IMR-90 (cell line): ENCODE measurements at regions not wholly inside any gene's neighbourhood (a gene's known extent, or its start where the extent isn't known, plus 50 kb on each side); places are given as distances from the start of the nearest gene placed in this dataset.

ENCODE experiments used
- ATAC-seq: fragments of 200-7000 bp; cut with Tn5 transposase; 2 replicates; pipeline ENCODE4 v1.9.1; 2020; ENCODE audit warnings: low read depth, mild to moderate bottlenecking, moderate library complexity
- BruUV-seq: library from RNA; stranded (reverse); fragments of 400-500 nt; replicated peaks from 2 replicates; lab custom pipeline; 2021; lab: Mats Ljungman, UMichigan
- CTCF ChIA-PET: fragments of 300-600 bp; formaldehyde crosslinking; extraction: SDS; loops from one replicate; lab custom pipeline; 2021; ENCODE audit warnings: antibody characterized with exemption; lab: Yijun Ruan, JAX
- POLR2A ChIA-PET: fragments of 300-600 bp; sonication (Branson Sonifier 250); formaldehyde crosslinking; loops from one replicate; lab custom pipeline; 2022; ENCODE audit warnings: antibody characterized with exemption; ENCODE audit not compliant: unreplicated experiment; lab: Charles Lee
- DNase-seq: peaks from one replicate; pipeline ENCODE4 v3.0.0; 2013
- H2AFZ ChIP-seq: replicated peaks from 2 replicates; pipeline ENCODE3; 2013; ENCODE audit warnings: low read length, mild to moderate bottlenecking; ENCODE audit not compliant: poor library complexity
- H2AK5ac ChIP-seq: 2 replicates; pipeline ENCODE4 v1.6.1; 2013; ENCODE audit warnings: low read depth, low read length, inconsistent platforms
- H2AK9ac ChIP-seq: replicated peaks from 2 replicates; pipeline ENCODE3; 2013; ENCODE audit warnings: mild to moderate bottlenecking, low read depth, low read length, moderate library complexity; ENCODE audit not compliant: poor library complexity
- H2BK120ac ChIP-seq: 2 replicates; pipeline ENCODE4 v1.6.1; 2013; ENCODE audit warnings: low read depth, low read length, inconsistent platforms
- H2BK15ac ChIP-seq: 3 replicates; pipeline ENCODE4 v1.6.1; 2013; ENCODE audit warnings: low read depth, low read length, inconsistent platforms
- H2BK20ac ChIP-seq: 2 replicates; pipeline ENCODE4 v1.6.1; 2013; ENCODE audit warnings: low read depth, mild to moderate bottlenecking, inconsistent platforms, low read length, moderate library complexity
- H2BK5ac ChIP-seq: 2 replicates; pipeline ENCODE4 v1.6.1; 2013; ENCODE audit warnings: mild to moderate bottlenecking, low read depth, low read length, inconsistent platforms; ENCODE audit not compliant: poor library complexity, severe bottlenecking
- H3K14ac ChIP-seq: replicated peaks from 2 replicates; pipeline ENCODE4 v1.6.1; 2013; ENCODE audit warnings: low read depth, low read length, inconsistent platforms
- H3K18ac ChIP-seq: 2 replicates; pipeline ENCODE4 v1.6.1; 2013; ENCODE audit warnings: low read depth, low read length, control low read depth
- H3K23ac ChIP-seq: 2 replicates; pipeline ENCODE4 v1.6.1; 2013; ENCODE audit warnings: low read depth, low read length, inconsistent platforms
- H3K27ac ChIP-seq: 2 replicates; pipeline ENCODE4 v1.5.1; 2013; ENCODE audit warnings: mild to moderate bottlenecking, control low read depth, low read length; ENCODE audit not compliant: insufficient read depth
- H3K27me3 ChIP-seq: 2 replicates; pipeline ENCODE4 v1.6.1; 2013; ENCODE audit warnings: low read length; ENCODE audit not compliant: control insufficient read depth, insufficient read depth
- H3K36me3 ChIP-seq: 2 replicates; pipeline ENCODE4 v1.6.1; 2013; ENCODE audit warnings: low read length, mixed read lengths; ENCODE audit not compliant: control insufficient read depth, insufficient read depth
- H3K4ac ChIP-seq: 2 replicates; pipeline ENCODE4 v1.6.1; 2013; ENCODE audit warnings: low read depth, low read length, inconsistent platforms
- H3K4me1 ChIP-seq: 2 replicates; pipeline ENCODE4 v1.6.1; 2013; ENCODE audit warnings: low read length, mixed read lengths; ENCODE audit not compliant: control insufficient read depth, insufficient read depth
- H3K4me2 ChIP-seq: 2 replicates; pipeline ENCODE4 v1.6.1; 2013; ENCODE audit warnings: low read depth, mild to moderate bottlenecking, control low read depth, low read length, moderate library complexity
- H3K4me3 ChIP-seq: 2 replicates; pipeline ENCODE4 v1.5.1; 2013; ENCODE audit warnings: low read depth, mild to moderate bottlenecking, control low read depth, low read length, moderate library complexity; ENCODE audit not compliant: insufficient read depth
- H3K56ac ChIP-seq: 2 replicates; pipeline ENCODE4 v1.6.1; 2013; ENCODE audit warnings: low read length, inconsistent platforms; ENCODE audit not compliant: insufficient read depth; ENCODE audit errors: extremely low read depth
- H3K79me1 ChIP-seq, 2 experiments: 2 replicates each; pipeline ENCODE4 v1.6.1; 2013; ENCODE audit warnings: low read length in 2 of 2, inconsistent platforms in 1 of 2, low read depth in 1 of 2
- H3K9ac ChIP-seq: 2 replicates; pipeline ENCODE4 v1.6.1; 2013; ENCODE audit warnings: low read depth, low read length, control low read depth
- H3K9me1 ChIP-seq: 2 replicates; pipeline ENCODE4 v1.6.1; 2013; ENCODE audit warnings: low read length, inconsistent platforms; ENCODE audit not compliant: insufficient read depth
- H3K9me3 ChIP-seq: 2 replicates; pipeline ENCODE4 v1.6.1; 2013; ENCODE audit warnings: low read length; ENCODE audit not compliant: control insufficient read depth, insufficient read depth
- H4K20me1 ChIP-seq: 2 replicates; pipeline ENCODE4 v1.6.1; 2013; ENCODE audit warnings: low read length, inconsistent platforms; ENCODE audit not compliant: insufficient read depth
- H4K5ac ChIP-seq: 2 replicates; pipeline ENCODE4 v1.6.1; 2013; ENCODE audit warnings: mild to moderate bottlenecking, low read depth, low read length, control low read depth
- H4K8ac ChIP-seq, 2 experiments: 2 replicates each; pipeline ENCODE4 v1.6.1; 2013; ENCODE audit warnings: low read depth in 2 of 2, low read length in 2 of 2, control low read depth in 1 of 2, inconsistent platforms in 1 of 2
- H4K91ac ChIP-seq: 2 replicates; pipeline ENCODE4 v1.6.1; 2013; ENCODE audit warnings: low read depth, low read length, inconsistent platforms; ENCODE audit not compliant: insufficient read depth
- BHLHE40 ChIP-seq: fragments of 150-350 bp; IDR thresholded peaks from 2 replicates; pipeline ENCODE4 v1.6.1; 2016; ENCODE audit warnings: mild to moderate bottlenecking, low read depth, low read length
- CEBPB ChIP-seq: IDR thresholded peaks from 2 replicates; pipeline ENCODE4 v1.6.1; 2012; ENCODE audit warnings: low read depth, low read length, improper control_type of control experiment
- CTCF ChIP-seq: conservative IDR thresholded peaks from 2 replicates; pipeline ENCODE4 v1.5.1; 2012; ENCODE audit warnings: mild to moderate bottlenecking, low read depth, low read length, improper control_type of control experiment
- MXI1 ChIP-seq: IDR thresholded peaks from 2 replicates; pipeline ENCODE4 v1.6.1; 2012; ENCODE audit warnings: low read depth, mild to moderate bottlenecking, low read length, moderate library complexity, borderline replicate concordance
- NFE2L2 ChIP-seq: fragments of 150-350 bp; IDR thresholded peaks from 2 replicates; pipeline ENCODE4 v1.6.1; 2016; ENCODE audit warnings: low read depth, mild to moderate bottlenecking, low read length
- POLR2A ChIP-seq: IDR thresholded peaks from 2 replicates; pipeline ENCODE4 v1.6.1; 2012; ENCODE audit warnings: mild to moderate bottlenecking, low read depth, low read length
- RCOR1 ChIP-seq: IDR thresholded peaks from 2 replicates; pipeline ENCODE4 v1.6.1; 2012; ENCODE audit warnings: mild to moderate bottlenecking, low read length, improper control_type of control experiment; ENCODE audit not compliant: insufficient replicate concordance
- SMC3 ChIP-seq: fragments of 150-350 bp; IDR thresholded peaks from 2 replicates; pipeline ENCODE4 v1.6.1; 2016; ENCODE audit warnings: low read depth, mild to moderate bottlenecking, antibody characterized with exemption, low read length, moderate library complexity
- USF2 ChIP-seq: fragments of 150-350 bp; IDR thresholded peaks from 2 replicates; pipeline ENCODE4 v1.6.1; 2017; ENCODE audit warnings: mild to moderate bottlenecking, antibody characterized with exemption, low read length, low read depth
- whole genome bisulfite sequencing, 2 experiments: methylation state at CpG; one replicate each; pipeline versions ENCODE4 v1.1.5 to v1.1.7; 2013; ENCODE audit warnings: missing lambda C conversion rate in 2 of 2; ENCODE audit not compliant: insufficient read length in 1 of 2; ENCODE audit errors: extremely low coverage in 2 of 2; 5-methylcytosine and 5-hydroxymethylcytosine counted together
- dilution Hi-C: fragments of 300-500 bp; cut with HindIII; formaldehyde crosslinking; loops from one replicate; pipeline ENCODE4 v1.14.3; 2018; ENCODE audit warnings: low sequenced_read_pairs; ENCODE audit not compliant: unreplicated experiment
- in situ Hi-C: fragments of 300-500 bp; cut with MboI; formaldehyde crosslinking; loops from 3 replicates; pipeline ENCODE4 v1.14.3; 2019; ENCODE audit warnings: low sequenced_read_pairs, inconsistent platforms, mixed read lengths
- intact Hi-C: fragments of 100-400 bp; cut with micrococcal nuclease; formaldehyde crosslinking; loops from 2 replicates; pipeline ENCODE4 v1.10.0; 2022

- intact Hi-C loops: no loop called here
- Histone ChIP-seq H3K79me1 (no peaks in the 10 kb centered on the region), H2BK5ac (no peak overlapping the region), H3K27ac (no peak overlapping the region), H3K18ac (no peak overlapping the region), H4K5ac (no peak overlapping the region), H3K36me3 (no peaks in the 10 kb centered on the region), H4K8ac (no peak overlapping the region), H2AK9ac (no peak overlapping the region), H3K9ac (no peak overlapping the region), H3K4me3 (no peak overlapping the region), H2BK20ac (no peak overlapping the region), H3K4me2 (no peak overlapping the region), H3K9me1 (no peaks in the 10 kb centered on the region), H3K9me3 (no peaks in the 10 kb centered on the region), H3K27me3 (no peaks in the 10 kb centered on the region), H2AK5ac (no peak overlapping the region), H3K23ac (no peak overlapping the region), H3K14ac (no peak overlapping the region), H3K4ac (no peak overlapping the region), H4K20me1 (no peaks in the 10 kb centered on the region), H2BK15ac (no peak overlapping the region), H3K56ac (no peak overlapping the region), H4K91ac (no peak overlapping the region), H2AFZ (no peak overlapping the region), H2BK120ac (no peak overlapping the region), H3K4me1 (no peaks in the 10 kb centered on the region)
- no CpG with 5 or more reads among the region's 1 CpG for WGBS, 2 experiments
- POLR2A ChIA-PET: no interaction called here
- ATAC-seq (no peak), DNase-seq (no peak)
- CTCF ChIA-PET: no interaction called here
- dilution Hi-C loops: no loop called here
- TF ChIP-seq CTCF (no peak), RCOR1 (no peak), MXI1 (no peak), USF2 (no peak), SMC3 (no peak), POLR2A (no peak), NFE2L2 (no peak), BHLHE40 (no peak), CEBPB (no peak)
- in situ Hi-C loops: no loop called here
- BruUV-seq: no TSS peak
Measured at GRCh38 chr20:20782755-20783154, 70.3 kb upstream of the RALGAPA2 start.
